Hematopoietic multipotent progenitor cell treated with erythropoietin and hydrocortisone succinate and interleukin-3 and kit ligand, for 15 days (in vitro differentiated cells): ENCODE measurements at regions not wholly inside any gene's neighbourhood (a gene's known extent, or its start where the extent isn't known, plus 50 kb on each side); places are given as distances from the start of the nearest gene placed in this dataset.
"Not testable (repeated sequence)": the region's sequence is repeated elsewhere in the genome, so short reads cannot be mapped to it uniquely, and the experiment has no call there.

Source experiments
- DNase-seq: peaks from one replicate; pipeline ENCODE4 v3.0.0-alpha.2; 2015; ENCODE audit warnings: low spot score

- no peak for DNase-seq
These were observed 378.0 kb upstream of the SPRY2 start for GRCh38 chr13:80718970-80719369.

GRCh38 chr13:80717776-80718175, 376.9 kb upstream of the SPRY2 start:
- DNase-seq, result no peak

GRCh38 chr13:80716610-80717081, 375.7 kb upstream of the SPRY2 start:
- no peak for DNase-seq

- DNase-seq, result no peak
These were observed 371.1 kb upstream of the SPRY2 start for GRCh38 chr13:80712026-80712425.

GRCh38 chr13:80708791-80709190, 367.9 kb upstream of the SPRY2 start:
- no peak for DNase-seq

GRCh38 chr13:80707000-80707983, 366.4 kb upstream of the SPRY2 start:
- no peak for DNase-seq

GRCh38 chr13:80706164-80706471, 365.2 kb upstream of the SPRY2 start:
- no peak for DNase-seq

- DNase-seq, result no peak
These were observed 364.6 kb upstream of the SPRY2 start for GRCh38 chr13:80705371-80706163.

GRCh38 chr13:80704369-80704768, 363.4 kb upstream of the SPRY2 start:
- DNase-seq, result no peak

- no peak for DNase-seq
These were observed 354.9 kb upstream of the SPRY2 start for GRCh38 chr13:80695841-80696240.

- not testable (repeated sequence) for DNase-seq
These were observed 350.9 kb upstream of the SPRY2 start for GRCh38 chr13:80691814-80692213.

GRCh38 chr13:80690208-80690607, 349.3 kb upstream of the SPRY2 start:
- DNase-seq, result no peak

- DNase-seq, result no peak
These were observed 347.7 kb upstream of the SPRY2 start for GRCh38 chr13:80688593-80688992.

- no peak for DNase-seq
These were observed 345.0 kb upstream of the SPRY2 start for GRCh38 chr13:80685942-80686341.

GRCh38 chr13:80684217-80684991, 343.5 kb upstream of the SPRY2 start:
- DNase-seq, result no peak

- no peak for DNase-seq
These were observed 339.9 kb upstream of the SPRY2 start for GRCh38 chr13:80680786-80681366.

GRCh38 chr13:80679423-80679822, 338.5 kb upstream of the SPRY2 start:
- DNase-seq, result no peak

- DNase-seq, result no peak
These were observed 336.3 kb upstream of the SPRY2 start for GRCh38 chr13:80677227-80677626.

GRCh38 chr13:80675442-80675841, 334.5 kb upstream of the SPRY2 start:
- DNase-seq, result not testable (repeated sequence)

- no peak for DNase-seq
These were observed 330.8 kb upstream of the SPRY2 start for GRCh38 chr13:80671773-80672172.

- no peak for DNase-seq
These were observed 328.2 kb upstream of the SPRY2 start for GRCh38 chr13:80669112-80669511.

- no peak for DNase-seq
These were observed 327.5 kb upstream of the SPRY2 start for GRCh38 chr13:80668452-80668851.
